Ovary (tissue), 7 donors: ENCODE measurements at regions not wholly inside any gene's neighbourhood (a gene's known extent, or its start where the extent isn't known, plus 50 kb on each side); places are given as distances from the start of the nearest gene placed in this dataset.
A peak's percentile ranks its signal among the peaks of the same experiment; 100 is the strongest.

Source experiments
- DNase-seq, 5 donors: peaks; one replicate each; pipeline ENCODE4 v3.0.0-alpha.2; 2019 to 2020
- H3K27ac ChIP-seq, 2 donors: fragments of 200-600 bp; one replicate each; pipeline versions ENCODE4 v1.5.1 to v1.8.0; 2019 to 2022
- H3K27me3 ChIP-seq: fragments of 200-600 bp; one replicate; pipeline ENCODE4 v1.8.0; 2022
- H3K36me3 ChIP-seq: fragments of 200-600 bp; sonication (generic); one replicate; pipeline ENCODE4 v1.5.1; 2019
- H3K4me1 ChIP-seq: one replicate; pipeline ENCODE4 v1.8.1; 2013; ENCODE audit warnings: mild to moderate bottlenecking, moderate library complexity; ENCODE audit not compliant: insufficient read depth
- H3K4me3 ChIP-seq: fragments of 200-600 bp; sonication (generic); one replicate; pipeline ENCODE4 v1.5.1; 2017
- H3K9me3 ChIP-seq, 2 donors: fragments of 200-600 bp in 1 of 2; sonication (generic) in 1 of 2; one replicate each; pipeline versions ENCODE4 v1.5.1 to v1.8.1; 2013 to 2019; ENCODE audit warnings: mild to moderate bottlenecking in 1 of 2, moderate library complexity in 1 of 2
- CTCF ChIP-seq, 3 donors: fragments of 450-650 bp in 2 of 3; fragments of 200-600 bp in 1 of 3; IDR thresholded peaks; one replicate each; pipeline versions ENCODE4 v1.5.1 to v1.8.0; 2016 to 2022; ENCODE audit warnings: antibody characterized with exemption in 3 of 3, mild to moderate bottlenecking in 1 of 3
- EP300 ChIP-seq: sonication (generic); formaldehyde crosslinking; IDR thresholded peaks from one replicate; pipeline ENCODE4 v1.6.1; 2017; ENCODE audit warnings: antibody characterized with exemption
- POLR2A ChIP-seq: fragments of 450-650 bp; IDR thresholded peaks from one replicate; pipeline ENCODE4 v1.6.1; 2017; ENCODE audit warnings: antibody characterized with exemption, mild to moderate bottlenecking, moderate library complexity
- WGBS, 3 donors: extraction: QIAGEN DNeasy Blood & Tissue Kit in 1 of 3; methylation state at CpG; one replicate each; pipeline versions ENCODE4 v1.1.5 to v1.1.7; 2013 to 2017; 5-methylcytosine and 5-hydroxymethylcytosine counted together
- intact Hi-C, 4 donors: fragments of 100-400 bp; cut with DNase I; formaldehyde crosslinking; loops; one replicate each; pipeline versions ENCODE4 v1.11.0 to v1.15.1; 2022 to 2023
- donor health status: DM: no; HTN: no; CAD: no; lungs with moderate emphysema.
- donor health status: DM: no; HTN: no; CAD: no.
- donor health status: Bipolar disorder and iron deficiency.
- donor health status: DM: no; HTN: no; CAD: no.
- donor health status: DM: yes; HTN: yes; CAD: no.

- Histone ChIP-seq H3K27me3 (no peaks in the 10 kb centered on the region), H3K4me1 (peaks cover 27% of the 10 kb centered on the region), H3K9me3 (no peaks in the 10 kb centered on the region), H3K36me3 (no peaks in the 10 kb centered on the region), H3K27ac (no peak overlapping the region), H3K4me3 (no peak overlapping the region)
- 80 to 86% (median 86%) methylated on average over 16 of the region's 16 CpGs for WGBS, 3 donors
- intact Hi-C loops = loop anchor here in 1 of 4 donors (2.0 to 10.0 kb wide), 2 partner anchors 40 to 168 kb away; no protein-coding TSS in a partner anchor
- TF ChIP-seq POLR2A (no peak), CTCF (IDR thresholded peaks at IDR 0.05) (no peak), EP300 (no peak)
- DNase-seq = peak in 3 of 5 donors; percentile 16 to 28 (median 19)
Observed at GRCh38 chr9:129312251-129313122, 134.4 kb upstream of the IER5L start.

- Histone ChIP-seq H3K4me1 (peaks cover 20% of the 10 kb centered on the region), H3K4me3 (no peak overlapping the region), H3K36me3 (no peaks in the 10 kb centered on the region), H3K9me3 (no peaks in the 10 kb centered on the region), H3K27me3 (no peaks in the 10 kb centered on the region), H3K27ac (no peak overlapping the region)
- TF ChIP-seq POLR2A = no peak
- peak in 2 of 5 donors; percentile 9 to 17 for DNase-seq
- intact Hi-C loops = loop anchor here in 1 of 4 donors (2.0 to 10.0 kb wide), 2 partner anchors 41 to 167 kb away; no protein-coding TSS in a partner anchor
- WGBS, 3 donors = 81 to 95% (median 84%) methylated on average over 4 of the region's 4 CpGs
Observed at GRCh38 chr9:129311643-129312042, 133.6 kb upstream of the IER5L start.

DNA sequence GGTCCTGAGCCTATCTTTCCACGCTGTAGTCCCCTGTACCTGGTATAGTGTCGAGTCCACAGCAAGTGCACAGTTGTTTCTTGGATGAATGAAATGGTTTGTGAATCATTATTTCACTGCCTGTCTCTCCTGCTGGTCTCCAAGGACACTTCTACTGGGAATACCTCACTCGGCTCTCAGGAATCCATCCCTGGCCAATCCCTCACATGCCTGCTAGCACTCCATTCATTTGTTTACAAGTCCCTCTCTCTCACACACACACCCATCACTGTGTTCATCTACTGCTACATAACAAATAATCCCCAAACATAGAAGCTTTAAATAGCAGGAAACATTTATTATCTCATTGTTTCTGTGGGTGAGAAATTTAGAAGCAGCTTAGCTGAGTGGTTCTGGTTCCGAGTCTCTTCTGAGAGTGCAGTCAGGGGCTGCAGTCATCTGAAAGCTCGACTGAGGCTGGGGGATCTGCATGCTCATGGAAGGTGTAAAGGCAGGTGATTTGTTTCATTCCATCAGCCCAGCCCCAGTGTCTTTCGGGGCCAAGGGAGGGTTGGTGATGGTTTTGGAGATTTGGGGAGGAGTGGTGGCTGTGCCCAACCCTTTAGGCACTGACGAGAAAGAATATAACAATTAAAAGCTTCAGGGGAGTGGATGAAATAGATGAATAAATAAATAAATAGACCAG lies 132.7 kb upstream of the IER5L start:
- Histone ChIP-seq H3K4me3 (no peak overlapping the region), H3K9me3 (no peaks in the 10 kb centered on the region), H3K27ac (no peak overlapping the region), H3K27me3 (no peaks in the 10 kb centered on the region), H3K4me1 (peaks cover 12% of the 10 kb centered on the region), H3K36me3 (no peaks in the 10 kb centered on the region)
- intact Hi-C loops = loop anchor here in 1 of 4 donors (10.0 kb wide), 1 partner anchor 166 kb away; no protein-coding TSS in a partner anchor
- no peak for TF ChIP-seq POLR2A
- 70 to 84% (median 71%) methylated on average over 7 of the region's 7 CpGs for WGBS, 3 donors
- peak in 1 of 5 donors; percentile 9 for DNase-seq

GRCh38 chr9:129309906-129310305 lies 131.8 kb upstream of the IER5L start:
- intact Hi-C loops = loop anchor here in 1 of 4 donors (10.0 kb wide), 1 partner anchor 165 kb away; no protein-coding TSS in a partner anchor
- WGBS, 3 donors = 89 to 95% (median 91%) methylated on average over 5 of the region's 5 CpGs
- Histone ChIP-seq H3K9me3 (no peaks in the 10 kb centered on the region), H3K27ac (no peak overlapping the region), H3K4me1 (peaks cover 9% of the 10 kb centered on the region), H3K4me3 (no peak overlapping the region), H3K27me3 (no peaks in the 10 kb centered on the region), H3K36me3 (no peaks in the 10 kb centered on the region)
- DNase-seq = peak in 2 of 5 donors; percentile 7 to 13
- TF ChIP-seq CTCF (IDR thresholded peaks at IDR 0.05) = no peak
- no peak for TF ChIP-seq EP300
- no peak for TF ChIP-seq POLR2A

GRCh38 chr9:129309041-129309430 lies 131.0 kb upstream of the IER5L start:
- Histone ChIP-seq H3K4me3 (no peak overlapping the region), H3K27me3 (no peaks in the 10 kb centered on the region), H3K9me3 (no peaks in the 10 kb centered on the region), H3K36me3 (no peaks in the 10 kb centered on the region), H3K4me1 (peaks cover 2% of the 10 kb centered on the region), H3K27ac (no peak overlapping the region)
- no peak for TF ChIP-seq EP300
- TF ChIP-seq CTCF (IDR thresholded peaks at IDR 0.05) = no peak
- TF ChIP-seq POLR2A = no peak
- peak in 2 of 5 donors; percentile 4 to 19 for DNase-seq
- intact Hi-C loops = no loop called here
- WGBS, 3 donors = 88 to 90% (median 89%) methylated on average over 8 of the region's 8 CpGs
